Uterus (tissue), 2 donors: ENCODE measurements at regions not wholly inside any gene's neighbourhood (a gene's known extent, or its start where the extent isn't known, plus 50 kb on each side); places are given as distances from the start of the nearest gene placed in this dataset.

Experiments
- CTCF ChIP-seq, 4 experiments: fragments of 200-600 bp in 2 of 4; fragments of 450-650 bp in 2 of 4; sonication (generic) in 2 of 4; IDR thresholded peaks; one replicate each; pipeline ENCODE4 v1.5.1; 2016 to 2019; ENCODE audit warnings: antibody characterized with exemption in 4 of 4, mild to moderate bottlenecking in 2 of 4, moderate library complexity in 1 of 4
- POLR2A ChIP-seq, 2 donors: fragments of 450-650 bp; IDR thresholded peaks; one replicate each; pipeline ENCODE4 v1.6.1; 2016; ENCODE audit warnings: antibody characterized with exemption in 2 of 2, mild to moderate bottlenecking in 1 of 2, moderate library complexity in 1 of 2

- no peak for TF ChIP-seq CTCF (IDR thresholded peaks at IDR 0.05)
- TF ChIP-seq POLR2A (IDR thresholded peaks at IDR 0.05), result no peak
These were observed 674.5 kb upstream of the BOD1L1 start for GRCh38 chr4:14302021-14302420.
